K562 (cell line): ENCODE measurements at regions not wholly inside any gene's neighbourhood (a gene's known extent, or its start where the extent isn't known, plus 50 kb on each side); places are given as distances from the start of the nearest gene placed in this dataset.

ENCODE experiments used
- ATAC-seq: fragments of 200-7000 bp; cut with Tn5 transposase; 3 replicates; pipeline ENCODE4 v1.9.1; 2020; ENCODE audit warnings: moderate library complexity
- BruUV-seq: library from RNA; stranded (reverse); fragments of 400-500 nt; replicated peaks from 2 replicates; lab custom pipeline; 2021; lab: Mats Ljungman, UMichigan
- CTCF ChIA-PET: fragments of 300-600 bp; formaldehyde crosslinking; extraction: SDS; loops from one replicate; lab custom pipeline; 2021; ENCODE audit warnings: low intra/inter-chr PET ratio; lab: Yijun Ruan, JAX
- POLR2A ChIA-PET: fragments of 300-600, 350-650 bp; sonication (Branson Sonifier 250); formaldehyde crosslinking; extraction: SDS; loops from one replicate; lab custom pipeline; 2021; ENCODE audit warnings: antibody characterized with exemption, inconsistent platforms; lab: Yijun Ruan, JAX
- DNase-seq, 4 experiments: peaks; one replicate each; pipeline versions ENCODE4 v3.0.0 to v3.0.0-alpha.2; 2011 to 2018; ENCODE audit warnings: low spot score in 3 of 4, mixed read lengths in 3 of 4; ENCODE audit errors: extremely low read depth in 1 of 4
- FAIRE-seq: peaks from 2 replicates; lab custom pipeline; 2011; peaks lifted over from hg19 to GRCh38; lab: Jason Lieb, UNC
- H2AFZ ChIP-seq: 2 replicates; pipeline ENCODE4 v1.6.0; 2011; ENCODE audit warnings: low read depth, low read length, control low read depth, inconsistent platforms
- H3K27ac ChIP-seq: fragments of 200-600 bp; 3 replicates; pipeline ENCODE4 v1.8.0; 2011; ENCODE audit warnings: low read depth, mild to moderate bottlenecking, control low read depth, inconsistent platforms, low read length, moderate library complexity, mixed read lengths; ENCODE audit errors: extremely low read depth
- H3K27me3 ChIP-seq, 2 experiments: fragments of 300-600 bp in 1 of 2; 2 replicates in 1 of 2; 3 replicates in 1 of 2; pipeline versions ENCODE4 v1.6.0 to v1.8.0; 2011; ENCODE audit warnings: inconsistent platforms in 2 of 2, low read length in 2 of 2, mild to moderate bottlenecking in 1 of 2, mixed read lengths in 1 of 2, moderate library complexity in 1 of 2; ENCODE audit not compliant: control insufficient read depth in 2 of 2, insufficient read depth in 2 of 2
- H3K36me3 ChIP-seq: fragments of 300-600 bp; 3 replicates; pipeline ENCODE4 v1.8.0; 2011; ENCODE audit warnings: mild to moderate bottlenecking, low read length, inconsistent platforms; ENCODE audit not compliant: control insufficient read depth, insufficient read depth
- H3K4me1 ChIP-seq, 2 experiments: fragments of 200-600 bp in 1 of 2; replicated peaks in 1 of 2; 2 replicates in 1 of 2; 3 replicates in 1 of 2; pipeline versions ENCODE4 v1.5.1 to v1.8.0; 2011; ENCODE audit warnings: inconsistent platforms in 2 of 2, low read length in 2 of 2, mild to moderate bottlenecking in 1 of 2, mixed read lengths in 1 of 2, moderate library complexity in 1 of 2; ENCODE audit not compliant: control insufficient read depth in 2 of 2, insufficient read depth in 2 of 2
- H3K4me2 ChIP-seq: 2 replicates; pipeline ENCODE4 v1.6.1; 2011; ENCODE audit warnings: low read length, control low read depth, inconsistent platforms, mixed read lengths; ENCODE audit not compliant: insufficient read depth
- H3K4me3 ChIP-seq: fragments of 200-600 bp; sonication (generic), shearing (Covaris generic); 2 replicates; pipeline ENCODE4 v1.5.1; 2016; ENCODE audit warnings: control low read depth, inconsistent platforms
- H3K79me2 ChIP-seq: fragments of 200-600 bp; 3 replicates; pipeline ENCODE4 v1.8.0; 2011; ENCODE audit warnings: low read length, inconsistent platforms; ENCODE audit not compliant: control insufficient read depth, insufficient read depth
- H3K9ac ChIP-seq, 2 experiments: 2 replicates each; pipeline versions ENCODE4 v1.6.0 to v1.6.1; 2011; ENCODE audit warnings: low read depth in 2 of 2, low read length in 2 of 2, control low read depth in 1 of 2, inconsistent platforms in 1 of 2, mild to moderate bottlenecking in 1 of 2, mixed read lengths in 1 of 2; ENCODE audit not compliant: insufficient read depth in 1 of 2
- H3K9me1 ChIP-seq: one replicate; pipeline ENCODE4 v1.6.0; 2011; ENCODE audit warnings: inconsistent platforms, mild to moderate bottlenecking, low read length, moderate library complexity; ENCODE audit not compliant: control insufficient read depth, insufficient read depth
- H3K9me3 ChIP-seq: replicated peaks from 2 replicates; pipeline ENCODE4 v1.5.1; 2011; ENCODE audit warnings: low read depth, low read length, inconsistent platforms; ENCODE audit not compliant: control insufficient read depth, insufficient read depth
- H4K20me1 ChIP-seq: replicated peaks from 2 replicates; pipeline ENCODE4 v1.6.1; 2011; ENCODE audit warnings: low read length, inconsistent platforms, mixed read lengths; ENCODE audit not compliant: control insufficient read depth, insufficient read depth
- ATF3 ChIP-seq, 2 experiments: fragments of 450-650 bp in 1 of 2; sonication (generic) in 1 of 2; formaldehyde crosslinking in 1 of 2; IDR thresholded peaks in 1 of 2; conservative IDR thresholded peaks in 1 of 2; 2 replicates each; pipeline versions ENCODE4 v1.6.1 to v1.8.1; 2016 to 2023; ENCODE audit warnings: mild to moderate bottlenecking in 2 of 2, moderate library complexity in 2 of 2, inconsistent platforms in 1 of 2, missing genetic modification reagents in 1 of 2
- BCL6 ChIP-seq: fragments of 250-450 bp; sonication (Bioruptor Pico); IDR thresholded peaks from 2 replicates; pipeline ENCODE4 v1.4.0; 2020
- CBX2 ChIP-seq: fragments of 200-600 bp; sonication (generic); IDR thresholded peaks from one replicate; pipeline ENCODE4 v1.6.1; 2012; ENCODE audit warnings: mild to moderate bottlenecking, low read length, inconsistent platforms; ENCODE audit not compliant: insufficient read depth, poor library complexity, severe bottlenecking
- CREB3L1 ChIP-seq: fragments of 450-650 bp; IDR thresholded peaks from 2 replicates; pipeline ENCODE4 v1.6.1; 2014; ENCODE audit warnings: low read depth, mild to moderate bottlenecking, moderate library complexity, borderline replicate concordance
- CXXC5 ChIP-seq: fragments of 250-450 bp; sonication (Bioruptor Pico); IDR thresholded peaks from 2 replicates; pipeline ENCODE4 v1.8.0; 2022; ENCODE audit warnings: inconsistent platforms, mild to moderate bottlenecking, moderate library complexity
- MTF1 ChIP-seq: fragments of 250-450 bp; sonication (Bioruptor Pico); IDR thresholded peaks from 2 replicates; pipeline ENCODE4 v1.9.0; 2021; ENCODE audit warnings: moderate library complexity, mild to moderate bottlenecking, inconsistent platforms, borderline replicate concordance
- RAD51 ChIP-seq: fragments of 450-650 bp; IDR thresholded peaks from 2 replicates; pipeline ENCODE4 v1.7.1; 2016; ENCODE audit warnings: low read depth, mild to moderate bottlenecking, borderline replicate concordance
- RBM25 ChIP-seq: fragments of 200-400 bp; formaldehyde crosslinking; IDR thresholded peaks from 2 replicates; pipeline ENCODE4 v1.6.1; 2018; ENCODE audit warnings: low read length, low read depth, moderate library complexity; ENCODE audit not compliant: severe bottlenecking
- WGBS: fragments of 100-300 bp; shearing (Covaris generic); methylation state at CpG from one replicate; pipeline ENCODE4 v1.1.6; 2016; ENCODE audit warnings: low coverage, mixed read lengths; ENCODE audit not compliant: insufficient coverage; ENCODE audit errors: missing lambda C conversion rate; 5-methylcytosine and 5-hydroxymethylcytosine counted together
- in situ Hi-C: fragments of 300-500 bp; cut with MboI; formaldehyde crosslinking; loops from 4 replicates; pipeline ENCODE4 v1.15.0; 2018; ENCODE audit warnings: inconsistent platforms, mixed read lengths
- intact Hi-C: fragments of 100-400 bp; cut with micrococcal nuclease; formaldehyde crosslinking; loops from 2 replicates; pipeline ENCODE4 v1.14.2; 2022
- TF ChIP-seq, protein P1 (sequence below): sonication (generic); formaldehyde crosslinking; IDR thresholded peaks from 2 replicates; pipeline ENCODE4 v1.8.0; 2022; ENCODE audit warnings: mild to moderate bottlenecking, missing genetic modification reagents
- TF ChIP-seq, protein P2 (sequence below): fragments of 450-650 bp; IDR thresholded peaks from 2 replicates; pipeline ENCODE4 v1.6.1; 2016; ENCODE audit warnings: antibody characterized with exemption

DNA sequence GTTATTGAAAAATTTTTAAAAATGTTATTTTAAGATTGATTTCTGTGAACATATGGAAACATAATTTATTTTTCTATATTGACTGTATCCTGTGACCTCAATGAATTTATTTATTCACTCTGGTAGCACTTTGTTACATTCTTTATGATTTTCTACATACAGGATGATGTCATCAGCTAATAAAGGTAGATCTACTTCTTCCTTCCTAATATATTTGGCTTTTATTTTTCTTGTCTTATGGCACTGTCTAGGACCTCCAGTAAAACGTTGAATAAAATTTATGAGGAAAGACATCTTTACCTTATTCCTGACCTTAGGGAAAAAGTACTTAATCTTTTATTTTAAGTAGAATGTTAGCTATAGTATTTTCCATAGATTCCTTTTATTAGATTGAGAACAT lies 78.8 kb upstream of the MAF start:
- H3K9me1 ChIP-seq = no peaks in the 10 kb centered on the region
- no peaks in the 10 kb centered on the region for H3K9me3 ChIP-seq
- no peak for TF ChIP-seq CBX2
- TF ChIP-seq RBM25 = peak; percentile 33
- no peak for TF ChIP-seq CXXC5 (CRISPR knock-in tag)
- no peak for TF ChIP-seq RAD51
- no peak for TF ChIP-seq BCL6 (CRISPR knock-in tag)
- TF ChIP-seq CREB3L1 = no peak
- no peak for TF ChIP-seq MTF1 (CRISPR knock-in tag)
- peak; percentile 66 for TF ChIP-seq ATF3 (IDR thresholded peaks at IDR 0.05)
- no peak for TF ChIP-seq ATF3 (CRISPR knock-in tag; conservative IDR thresholded peaks at IDR 0.05)
- TF ChIP-seq, protein P1, sequence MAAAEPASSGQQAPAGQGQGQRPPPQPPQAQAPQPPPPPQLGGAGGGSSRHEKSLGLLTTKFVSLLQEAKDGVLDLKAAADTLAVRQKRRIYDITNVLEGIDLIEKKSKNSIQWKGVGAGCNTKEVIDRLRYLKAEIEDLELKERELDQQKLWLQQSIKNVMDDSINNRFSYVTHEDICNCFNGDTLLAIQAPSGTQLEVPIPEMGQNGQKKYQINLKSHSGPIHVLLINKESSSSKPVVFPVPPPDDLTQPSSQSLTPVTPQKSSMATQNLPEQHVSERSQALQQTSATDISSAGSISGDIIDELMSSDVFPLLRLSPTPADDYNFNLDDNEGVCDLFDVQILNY (CRISPR knock-in tag) = no peak
- TF ChIP-seq, protein P2, sequence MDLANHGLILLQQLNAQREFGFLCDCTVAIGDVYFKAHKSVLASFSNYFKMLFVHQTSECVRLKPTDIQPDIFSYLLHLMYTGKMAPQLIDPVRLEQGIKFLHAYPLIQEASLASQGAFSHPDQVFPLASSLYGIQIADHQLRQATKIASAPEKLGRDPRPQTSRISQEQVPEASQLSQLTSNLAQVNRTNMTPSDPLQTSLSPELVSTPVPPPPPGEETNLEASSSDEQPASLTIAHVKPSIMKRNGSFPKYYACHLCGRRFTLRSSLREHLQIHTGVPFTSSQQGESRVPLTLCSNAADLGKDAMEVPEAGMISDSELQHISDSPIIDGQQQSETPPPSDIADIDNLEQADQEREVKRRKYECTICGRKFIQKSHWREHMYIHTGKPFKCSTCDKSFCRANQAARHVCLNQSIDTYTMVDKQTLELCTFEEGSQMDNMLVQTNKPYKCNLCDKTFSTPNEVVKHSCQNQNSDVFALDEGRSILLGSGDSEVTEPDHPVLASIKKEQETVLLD = no peak
- ChIA-PET POLR2A (no interaction called here), CTCF (no interaction called here)
- no peaks in the 10 kb centered on the region for H3K79me2 ChIP-seq
- H3K27ac ChIP-seq = no peak overlapping the region
- no peak for DNase-seq
- H3K9ac ChIP-seq = no peak overlapping the region
- H3K4me2 ChIP-seq = no peak overlapping the region
- H3K4me1 ChIP-seq = no peaks in the 10 kb centered on the region; a peak in 1 of 5 replicates
- no peak for ATAC-seq
- no peaks in the 10 kb centered on the region for H4K20me1 ChIP-seq
- no TSS peak for BruUV-seq
- no peaks in the 10 kb centered on the region for H3K36me3 ChIP-seq
- WGBS = 0% methylated on average over 1 of the region's 1 CpG
- in situ Hi-C loops (no loop called here), intact Hi-C loops (no loop called here)
- no peaks in the 10 kb centered on the region for H3K27me3 ChIP-seq
- H3K4me3 ChIP-seq = no peak overlapping the region
- no peak overlapping the region for H2AFZ ChIP-seq
- peak; percentile 35 for FAIRE-seq
